IPS DF 6.9 (cell line): ENCODE measurements at regions not wholly inside any gene's neighbourhood (a gene's known extent, or its start where the extent isn't known, plus 50 kb on each side); places are given as distances from the start of the nearest gene placed in this dataset.

Experiments
- DNase-seq: peaks from one replicate; pipeline ENCODE4 v3.0.0-alpha.2; 2013; ENCODE audit warnings: low read depth, low spot score
- H3K27ac ChIP-seq: one replicate; pipeline ENCODE4 v1.5.1; 2013; ENCODE audit warnings: low read length, control low read depth
- H3K27me3 ChIP-seq: 2 replicates; pipeline ENCODE4 v1.6.1; 2013; ENCODE audit warnings: mild to moderate bottlenecking, low read length; ENCODE audit not compliant: control insufficient read depth, insufficient read depth
- H3K36me3 ChIP-seq: 2 replicates; pipeline ENCODE4 v1.6.1; 2013; ENCODE audit warnings: low read length; ENCODE audit not compliant: control insufficient read depth, insufficient read depth
- H3K4me1 ChIP-seq: 2 replicates; pipeline ENCODE4 v1.6.1; 2013; ENCODE audit warnings: low read length; ENCODE audit not compliant: control insufficient read depth, insufficient read depth
- H3K4me3 ChIP-seq: 2 replicates; pipeline ENCODE4 v1.5.1; 2013; ENCODE audit warnings: mild to moderate bottlenecking, low read length
- H3K9me3 ChIP-seq: 2 replicates; pipeline ENCODE4 v1.6.1; 2013; ENCODE audit warnings: low read length, inconsistent platforms; ENCODE audit not compliant: control insufficient read depth, insufficient read depth
- WGBS: extraction: QIAGEN DNeasy Blood & Tissue Kit; methylation state at CpG from one replicate; pipeline ENCODE4 v1.1.7; 2013; ENCODE audit warnings: mixed read lengths, missing lambda C conversion rate; ENCODE audit not compliant: insufficient read length, insufficient coverage; 5-methylcytosine and 5-hydroxymethylcytosine counted together

- no peak for DNase-seq
- Histone ChIP-seq H3K27ac (no peak overlapping the region), H3K4me3 (no peak overlapping the region), H3K27me3 (no peaks in the 10 kb centered on the region), H3K36me3 (no peaks in the 10 kb centered on the region), H3K4me1 (peaks cover 2% of the 10 kb centered on the region; the same call in 1 of the 2 replicates), H3K9me3 (no peaks in the 10 kb centered on the region)
- WGBS, result no CpG with 5 or more reads among the region's 2 CpGs
Observed at GRCh38 chr14:53493320-53493719, 340.2 kb upstream of the DDHD1 start.

GRCh38 chr14:53491884-53492277, 338.8 kb upstream of the DDHD1 start:
- no peaks in the 10 kb centered on the region for H3K27me3 ChIP-seq

GRCh38 chr14:53491256-53491883, 338.2 kb upstream of the DDHD1 start:
- DNase-seq, result no peak
- H3K27ac ChIP-seq, result no peak overlapping the region
- no peaks in the 10 kb centered on the region for H3K36me3 ChIP-seq
- H3K4me1 ChIP-seq, result peaks cover 2% of the 10 kb centered on the region; the same call in 1 of the 2 replicates
- WGBS, result no CpG with 5 or more reads among the region's 3 CpGs
- no peaks in the 10 kb centered on the region for H3K27me3 ChIP-seq
- no peaks in the 10 kb centered on the region for H3K9me3 ChIP-seq
- H3K4me3 ChIP-seq, result no peak overlapping the region

More at GRCh38 chr14:53491884-53492277, 338.8 kb upstream of the DDHD1 start:
- H3K4me1 ChIP-seq, result peaks cover 2% of the 10 kb centered on the region; the same call in 1 of the 2 replicates
- H3K27ac ChIP-seq, result no peak overlapping the region
- no peak for DNase-seq
- no peaks in the 10 kb centered on the region for H3K36me3 ChIP-seq
- no peaks in the 10 kb centered on the region for H3K9me3 ChIP-seq
- no CpG with 5 or more reads among the region's 5 CpGs for WGBS
- H3K4me3 ChIP-seq, result no peak overlapping the region

GRCh38 chr14:53478174-53478573, 325.1 kb upstream of the DDHD1 start:
- H3K36me3 ChIP-seq, result no peaks in the 10 kb centered on the region
- no peak for DNase-seq
- no peaks in the 10 kb centered on the region for H3K27me3 ChIP-seq
- H3K4me1 ChIP-seq, result no peaks in the 10 kb centered on the region
- no peak overlapping the region for H3K4me3 ChIP-seq
- no CpG with 5 or more reads among the region's 1 CpG for WGBS
- H3K27ac ChIP-seq, result no peak overlapping the region
- H3K9me3 ChIP-seq, result peaks cover 4% of the 10 kb centered on the region

GRCh38 chr14:53473480-53473879, 320.4 kb upstream of the DDHD1 start:
- Histone ChIP-seq H3K36me3 (no peaks in the 10 kb centered on the region), H3K27me3 (no peaks in the 10 kb centered on the region), H3K9me3 (no peaks in the 10 kb centered on the region), H3K4me1 (no peaks in the 10 kb centered on the region), H3K4me3 (no peak overlapping the region), H3K27ac (no peak overlapping the region)
- DNase-seq, result no peak
- WGBS, result no CpG with 5 or more reads among the region's 1 CpG

GRCh38 chr14:53472306-53472705, 319.2 kb upstream of the DDHD1 start:
- Histone ChIP-seq H3K4me3 (no peak overlapping the region), H3K27me3 (no peaks in the 10 kb centered on the region), H3K4me1 (no peaks in the 10 kb centered on the region), H3K27ac (no peak overlapping the region), H3K36me3 (no peaks in the 10 kb centered on the region), H3K9me3 (no peaks in the 10 kb centered on the region)
- no peak for DNase-seq

- H3K4me1 ChIP-seq, result no peaks in the 10 kb centered on the region
- no peak for DNase-seq
- H3K27me3 ChIP-seq, result no peaks in the 10 kb centered on the region
- H3K9me3 ChIP-seq, result no peaks in the 10 kb centered on the region
- H3K36me3 ChIP-seq, result no peaks in the 10 kb centered on the region
- no CpG with 5 or more reads among the region's 2 CpGs for WGBS
- H3K4me3 ChIP-seq, result no peak overlapping the region
- H3K27ac ChIP-seq, result no peak overlapping the region
Observed at GRCh38 chr14:53470351-53471043, 317.4 kb upstream of the DDHD1 start.

GRCh38 chr14:53468876-53469275, 315.8 kb upstream of the DDHD1 start:
- no peaks in the 10 kb centered on the region for H3K4me1 ChIP-seq
- H3K4me3 ChIP-seq, result no peak overlapping the region
- DNase-seq, result no peak
- no peaks in the 10 kb centered on the region for H3K36me3 ChIP-seq
- H3K27ac ChIP-seq, result no peak overlapping the region
- H3K27me3 ChIP-seq, result no peaks in the 10 kb centered on the region
- no peaks in the 10 kb centered on the region for H3K9me3 ChIP-seq
- WGBS, result no CpG with 5 or more reads among the region's 3 CpGs

- Histone ChIP-seq H3K9me3 (no peaks in the 10 kb centered on the region), H3K27me3 (no peaks in the 10 kb centered on the region), H3K36me3 (no peaks in the 10 kb centered on the region), H3K4me1 (no peaks in the 10 kb centered on the region), H3K27ac (no peak overlapping the region), H3K4me3 (no peak overlapping the region)
- no peak for DNase-seq
- WGBS, result no CpG with 5 or more reads among the region's 2 CpGs
Observed at GRCh38 chr14:53464376-53464775, 311.3 kb upstream of the DDHD1 start.

- no peaks in the 10 kb centered on the region for H3K4me1 ChIP-seq
- no peak overlapping the region for H3K27ac ChIP-seq
- no peaks in the 10 kb centered on the region for H3K27me3 ChIP-seq
- H3K36me3 ChIP-seq, result no peaks in the 10 kb centered on the region
- no peak overlapping the region for H3K4me3 ChIP-seq
- no peaks in the 10 kb centered on the region for H3K9me3 ChIP-seq
- no peak for DNase-seq
- WGBS, result no CpG with 5 or more reads among the region's 9 CpGs
Observed at GRCh38 chr14:53462931-53463778, 310.0 kb upstream of the DDHD1 start.
